ENCODE measurements at regions not wholly inside any gene's neighbourhood (a gene's known extent, or its start where the extent isn't known, plus 50 kb on each side); places are given as distances from the start of the nearest gene placed in this dataset.
A peak's percentile ranks its signal among the peaks of the same experiment; 100 is the strongest.
"Not testable (repeated sequence)": the region's sequence is repeated elsewhere in the genome, so short reads cannot be mapped to it uniquely, and the experiment has no call there.

DNA sequence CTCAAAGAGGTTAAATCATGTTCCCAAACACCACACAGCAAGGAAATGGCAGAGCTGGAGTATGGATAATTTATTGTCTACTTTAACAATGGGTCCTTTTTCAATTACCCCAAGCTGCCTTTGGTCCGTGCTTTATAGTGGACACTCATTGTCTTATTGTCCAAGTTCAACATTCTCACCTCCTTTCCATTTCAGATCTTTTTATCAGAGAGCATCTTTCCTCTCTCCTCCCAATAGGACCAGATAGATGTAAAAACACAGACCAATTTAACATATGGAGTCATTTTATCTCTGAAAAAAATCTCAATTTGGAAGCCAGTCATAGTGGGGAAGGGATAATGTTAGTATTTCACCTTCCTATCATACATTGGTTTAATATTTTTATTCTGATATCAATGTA lies 83.5 kb upstream of the WAC start:
- H3K4me1 ChIP-seq, result no peaks in the 10 kb centered on the region
- H3K36me3 ChIP-seq, result no peaks in the 10 kb centered on the region
- no peak overlapping the region for H3K27ac ChIP-seq
- H3K4me3 ChIP-seq, result no peak overlapping the region
- no peak for DNase-seq
- H3K9me3 ChIP-seq (replicated peaks), result no peaks in the 10 kb centered on the region; the same call in 1 of the 2 replicates
- no peaks in the 10 kb centered on the region for H3K27me3 ChIP-seq

DNA sequence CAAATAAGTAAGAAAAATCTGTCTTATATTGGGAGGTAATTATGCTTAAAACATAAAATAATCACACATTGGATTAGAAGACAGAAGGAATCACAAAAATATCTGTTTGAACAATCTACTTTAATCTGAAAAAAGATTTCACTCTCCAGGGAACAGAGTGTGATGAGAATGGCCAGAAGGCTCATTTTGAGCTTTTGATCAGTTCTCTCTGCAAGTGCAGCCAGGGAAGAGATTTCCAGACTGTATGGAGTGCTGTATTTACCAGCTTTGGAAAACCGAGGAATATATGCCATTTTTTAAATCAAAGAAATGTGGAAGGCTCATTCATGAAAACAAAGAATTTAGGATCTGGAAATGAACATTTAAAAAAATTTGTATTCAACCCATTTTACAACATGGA lies 83.0 kb upstream of the WAC start:
- DNase-seq, result no peak
- Histone ChIP-seq H3K27ac (no peak overlapping the region), H3K9me3 (replicated peaks) (no peaks in the 10 kb centered on the region; the same call in 1 of the 2 replicates), H3K27me3 (no peaks in the 10 kb centered on the region), H3K36me3 (no peaks in the 10 kb centered on the region), H3K4me1 (no peaks in the 10 kb centered on the region), H3K4me3 (no peak overlapping the region)

DNA sequence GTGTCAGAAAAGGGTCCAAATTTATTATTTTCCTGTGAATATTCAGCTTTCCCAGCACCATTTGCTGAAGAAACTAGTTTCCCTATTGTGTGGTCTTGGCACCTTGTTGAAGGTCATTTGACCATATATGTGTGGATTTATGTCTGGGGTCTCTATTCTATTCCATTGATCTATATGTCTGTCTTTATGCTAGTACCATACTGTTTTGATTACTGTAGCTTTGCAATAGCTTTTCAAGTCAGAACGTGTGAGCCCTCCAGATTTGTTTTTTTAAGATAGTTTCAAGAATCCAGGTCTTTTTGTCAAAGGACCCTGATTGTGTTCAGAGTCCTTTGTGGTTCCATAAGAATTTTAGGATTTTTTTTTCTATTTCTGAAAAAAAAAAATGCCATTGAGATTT lies 79.0 kb upstream of the WAC start:
- Histone ChIP-seq H3K4me3 (no peak overlapping the region), H3K27me3 (no peaks in the 10 kb centered on the region), H3K9me3 (replicated peaks) (no peaks in the 10 kb centered on the region; the same call in 1 of the 2 replicates), H3K27ac (no peak overlapping the region), H3K36me3 (no peaks in the 10 kb centered on the region), H3K4me1 (no peaks in the 10 kb centered on the region)
- DNase-seq, result no peak

DNA sequence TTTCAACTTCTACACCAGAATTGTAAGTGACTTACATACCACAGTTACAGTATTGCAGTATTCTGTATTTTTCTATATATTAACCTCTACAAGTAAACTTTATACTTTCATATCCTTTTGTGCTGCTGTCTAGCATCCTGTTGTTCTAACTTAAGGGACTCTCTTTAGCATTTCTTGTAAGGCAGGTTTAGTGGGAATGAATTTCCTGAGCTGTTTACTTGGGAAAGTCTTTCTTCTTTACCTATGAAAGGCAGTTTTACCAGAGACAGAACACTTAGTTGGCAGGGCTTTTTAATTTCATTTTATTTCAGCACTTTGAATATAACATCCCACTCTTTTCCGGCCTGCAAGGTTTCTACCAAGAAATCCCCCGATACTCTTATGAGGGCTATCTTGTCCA lies 75.8 kb upstream of the WAC start:
- Histone ChIP-seq H3K27me3 (no peaks in the 10 kb centered on the region), H3K36me3 (no peaks in the 10 kb centered on the region), H3K27ac (no peak overlapping the region)

DNA sequence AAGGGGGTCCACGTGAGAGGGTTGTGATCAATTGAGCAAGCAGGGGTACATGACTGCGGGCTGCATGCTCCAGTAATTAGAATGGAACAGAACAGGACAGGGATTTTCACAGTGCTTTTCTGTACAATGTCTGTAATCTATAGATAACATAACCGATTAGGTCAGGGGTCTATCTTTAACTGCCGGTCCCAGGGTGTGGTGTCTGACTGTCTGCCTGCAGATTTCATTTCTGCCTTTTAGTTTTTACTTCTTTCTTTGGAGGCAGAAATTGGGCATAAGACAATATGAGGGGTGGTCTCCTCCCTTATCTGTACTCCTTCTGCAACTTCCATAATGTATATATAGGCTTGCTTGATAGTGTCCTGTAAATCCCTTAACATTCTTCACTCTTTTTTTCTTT lies 75.0 kb upstream of the WAC start:
- not testable (repeated sequence) for H3K36me3 ChIP-seq; H3K9me3 ChIP-seq (replicated peaks); H3K27me3 ChIP-seq; H3K27ac ChIP-seq; H3K4me3 ChIP-seq; DNase-seq; H3K4me1 ChIP-seq

More for the DNA sequence above, 75.8 kb upstream of the WAC start:
- Histone ChIP-seq H3K9me3 (replicated peaks) (no peaks in the 10 kb centered on the region; the same call in 1 of the 2 replicates), H3K4me1 (no peaks in the 10 kb centered on the region), H3K4me3 (no peak overlapping the region)
- DNase-seq, result no peak

DNA sequence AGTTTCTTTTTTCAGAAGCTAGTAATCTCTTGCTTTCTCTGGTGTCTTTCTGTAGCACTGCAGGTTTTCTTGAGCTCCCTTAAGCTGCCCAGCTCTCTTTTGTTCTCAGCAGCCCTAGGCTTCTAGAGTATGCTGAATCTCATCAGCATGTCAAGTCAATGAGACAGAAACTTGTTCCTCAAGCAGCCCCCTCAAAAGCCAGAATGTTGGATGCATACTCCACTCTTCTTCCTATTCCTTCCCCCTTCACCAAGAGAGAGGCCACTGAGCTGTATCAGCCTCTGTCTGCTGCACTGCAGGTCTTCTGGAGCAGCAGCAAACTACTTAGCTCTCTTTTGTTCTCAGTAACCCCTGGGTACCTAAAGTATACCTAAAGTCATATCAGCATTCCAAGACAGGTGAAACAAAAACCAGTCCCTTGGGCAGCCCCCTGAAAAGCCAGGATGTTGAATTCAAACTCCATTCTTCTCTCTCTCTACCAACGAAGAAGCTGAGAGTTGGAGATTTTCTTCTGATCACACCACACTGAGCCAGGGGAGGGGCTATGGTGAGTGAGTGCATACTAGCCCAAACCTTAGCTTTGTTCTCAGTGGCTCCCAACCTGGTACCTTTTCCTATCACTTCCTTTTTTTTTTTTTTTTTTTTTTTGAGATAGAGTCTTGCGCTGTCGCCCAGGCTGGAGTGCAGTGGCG lies 73.3 kb upstream of the WAC start:
- no peaks in the 10 kb centered on the region for H3K27me3 ChIP-seq
- no peaks in the 10 kb centered on the region for H3K9me3 ChIP-seq (replicated peaks)
- no peaks in the 10 kb centered on the region for H3K4me1 ChIP-seq
- H3K4me3 ChIP-seq, result no peak overlapping the region
- H3K27ac ChIP-seq, result no peak overlapping the region
- no peak for DNase-seq
- no peaks in the 10 kb centered on the region for H3K36me3 ChIP-seq

DNA sequence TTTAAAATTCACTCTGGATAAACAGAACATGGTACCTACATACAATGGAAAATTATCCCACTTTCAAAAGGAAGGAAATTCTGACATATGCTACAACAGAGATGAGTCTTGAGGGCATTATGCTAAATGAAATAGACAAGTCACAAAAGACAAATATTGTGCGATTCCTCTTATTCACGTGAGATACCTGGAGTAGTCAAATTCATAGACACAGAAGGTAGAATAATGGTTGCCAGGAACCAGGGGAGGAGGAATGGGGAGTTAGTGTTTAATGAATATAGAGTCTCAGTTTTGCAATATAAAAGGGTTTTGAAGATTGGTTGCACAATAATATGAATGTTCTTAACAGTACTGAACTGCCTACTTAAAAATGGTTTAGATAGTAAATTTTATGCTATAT lies 69.8 kb upstream of the WAC start:
- DNase-seq, result no peak
- Histone ChIP-seq H3K27ac (no peak overlapping the region), H3K9me3 (replicated peaks) (no peaks in the 10 kb centered on the region), H3K36me3 (no peaks in the 10 kb centered on the region), H3K4me3 (no peak overlapping the region), H3K4me1 (no peaks in the 10 kb centered on the region), H3K27me3 (no peaks in the 10 kb centered on the region)

DNA sequence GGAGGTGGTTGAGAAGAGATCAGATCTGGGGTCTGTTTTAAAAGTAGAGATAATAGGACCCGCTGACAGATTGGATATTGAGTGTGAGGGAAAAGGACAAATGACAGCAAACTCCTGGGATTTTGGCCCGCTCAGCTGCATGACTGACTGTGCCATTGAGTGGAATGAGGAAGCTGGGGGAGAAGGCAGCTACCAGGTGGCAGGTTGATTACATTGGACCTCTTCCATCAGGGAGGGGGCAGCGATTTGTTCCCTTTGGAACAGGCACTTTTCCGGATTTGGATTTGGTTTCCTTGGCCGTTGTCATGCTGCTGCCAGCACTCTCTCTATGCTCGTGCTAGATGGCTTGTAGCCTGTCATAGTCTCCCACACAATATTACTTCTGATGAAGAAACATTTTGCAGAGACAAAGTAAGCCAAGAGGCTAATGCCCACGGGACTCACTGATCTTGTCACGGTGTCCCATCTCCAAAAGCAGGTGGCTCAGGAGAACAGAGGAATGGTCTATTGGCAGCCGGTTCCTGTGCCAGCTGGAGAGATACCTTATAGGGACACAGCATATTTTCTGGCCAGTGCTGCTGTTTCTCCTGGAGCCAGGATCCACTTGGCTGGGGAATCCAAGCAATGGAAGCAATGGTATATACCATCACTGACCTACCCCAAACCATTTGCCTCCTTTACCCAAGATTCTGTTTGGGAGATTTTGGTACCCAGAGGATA lies 69.1 kb upstream of the WAC start:
- Histone ChIP-seq H3K27ac (no peak overlapping the region), H3K36me3 (no peaks in the 10 kb centered on the region), H3K4me3 (no peak overlapping the region), H3K9me3 (replicated peaks) (no peaks in the 10 kb centered on the region), H3K27me3 (no peaks in the 10 kb centered on the region), H3K4me1 (no peaks in the 10 kb centered on the region)
- no peak for DNase-seq

DNA sequence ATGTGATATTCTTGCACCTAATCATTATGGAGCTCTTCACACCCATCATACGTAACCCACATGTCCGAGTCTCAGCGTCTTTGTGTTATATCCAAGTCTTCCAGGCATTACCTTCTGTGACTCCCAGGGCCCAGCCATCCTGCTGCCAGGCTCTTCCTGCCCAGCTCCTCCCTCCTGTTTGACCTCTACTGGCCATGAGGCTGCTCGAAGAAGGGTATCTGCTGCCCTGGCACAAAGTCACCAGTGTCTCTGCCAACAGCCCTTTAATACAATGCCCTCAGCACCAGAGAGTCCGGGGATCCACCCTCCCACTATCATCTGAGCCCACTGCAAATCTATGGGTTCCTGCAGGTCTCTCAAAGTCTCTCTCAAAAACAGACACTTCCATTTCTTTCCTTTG lies 65.3 kb upstream of the WAC start:
- Histone ChIP-seq H3K36me3 (no peaks in the 10 kb centered on the region), H3K27me3 (no peaks in the 10 kb centered on the region), H3K4me1 (no peaks in the 10 kb centered on the region), H3K4me3 (no peak overlapping the region), H3K9me3 (replicated peaks) (no peaks in the 10 kb centered on the region), H3K27ac (no peak overlapping the region)
- no peak for DNase-seq

DNA sequence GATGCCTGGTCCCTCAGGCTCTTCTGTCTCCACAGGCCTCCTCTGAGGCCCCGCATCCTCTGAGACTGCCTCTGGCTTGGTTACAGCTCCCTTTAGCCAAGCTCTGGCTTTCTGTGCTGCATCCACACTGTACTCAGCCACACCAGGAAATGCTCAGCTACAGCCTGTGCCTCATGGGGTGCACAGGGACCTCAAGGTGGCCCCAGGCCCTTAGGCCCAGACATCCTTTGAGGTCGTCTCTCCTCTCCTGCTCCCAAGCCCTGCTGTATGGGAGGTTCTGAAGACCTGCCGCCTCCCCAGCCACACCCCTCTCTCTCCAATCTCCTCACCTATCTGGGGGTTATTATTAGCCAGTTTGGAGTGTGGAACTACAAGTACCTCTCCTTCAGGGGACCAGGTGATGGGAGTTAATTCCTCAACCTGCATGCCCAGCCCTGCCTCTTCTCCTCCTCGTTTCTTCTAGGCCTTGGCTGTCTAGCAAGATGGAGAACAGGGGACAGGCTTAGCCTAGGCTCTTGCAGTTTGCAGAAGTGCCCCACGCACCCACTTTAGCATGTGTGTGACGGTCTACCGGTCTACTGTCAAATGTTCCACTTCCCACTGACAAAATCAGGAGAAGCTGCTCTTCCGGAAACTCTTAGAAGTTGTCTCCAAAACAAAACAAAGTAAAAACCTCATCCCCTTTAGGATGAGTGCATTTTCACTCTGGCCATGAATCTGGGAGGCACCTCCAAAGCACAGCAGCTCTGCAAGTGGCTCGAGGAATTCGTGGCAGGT lies 64.0 kb upstream of the WAC start:
- Histone ChIP-seq H3K27me3 (no peaks in the 10 kb centered on the region), H3K4me1 (no peaks in the 10 kb centered on the region), H3K9me3 (replicated peaks) (no peaks in the 10 kb centered on the region), H3K27ac (no peak overlapping the region), H3K36me3 (no peaks in the 10 kb centered on the region), H3K4me3 (no peak overlapping the region)
- no peak for DNase-seq

DNA sequence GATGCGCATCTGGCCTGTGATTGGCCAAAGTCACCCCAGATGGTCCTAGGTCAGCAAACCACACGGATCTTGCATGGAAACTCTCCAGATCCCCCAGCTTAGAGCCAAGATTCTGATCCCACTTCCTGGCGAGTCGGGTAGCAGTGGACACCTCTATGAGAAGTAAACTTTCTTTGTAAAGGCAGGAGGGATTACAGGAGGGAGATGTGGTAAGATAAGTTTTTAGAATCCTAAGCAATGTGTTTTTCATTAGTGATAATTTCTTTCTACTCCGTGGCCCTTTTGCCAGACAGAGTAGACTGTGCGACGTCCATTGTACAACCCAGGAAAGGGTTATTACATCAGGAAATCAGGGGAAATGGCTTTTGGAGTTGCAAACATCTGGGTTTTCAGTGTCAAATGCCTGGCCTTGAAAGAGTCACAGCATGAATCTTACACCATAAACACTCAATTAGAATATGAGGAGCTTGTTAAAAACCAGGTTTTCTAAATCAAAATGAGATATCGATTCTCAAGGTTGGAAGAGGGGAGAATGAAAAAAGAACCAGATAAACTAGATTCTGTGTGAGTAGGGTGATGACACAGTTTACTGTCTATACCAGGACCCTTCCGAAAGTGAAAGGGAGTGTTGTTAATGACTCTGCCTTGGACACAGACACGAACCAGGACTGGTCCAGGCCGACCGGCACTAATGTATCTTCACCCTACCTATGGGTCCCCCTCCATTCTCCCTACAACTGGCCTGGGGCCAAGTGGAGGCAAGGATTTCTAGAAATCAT lies 61.9 kb upstream of the WAC start:
- H3K27me3 ChIP-seq, result no peaks in the 10 kb centered on the region
- no peak for DNase-seq
- no peaks in the 10 kb centered on the region for H3K36me3 ChIP-seq
- no peaks in the 10 kb centered on the region for H3K9me3 ChIP-seq (replicated peaks)
- no peak overlapping the region for H3K27ac ChIP-seq
- no peaks in the 10 kb centered on the region for H3K4me1 ChIP-seq
- H3K4me3 ChIP-seq, result no peak overlapping the region

DNA sequence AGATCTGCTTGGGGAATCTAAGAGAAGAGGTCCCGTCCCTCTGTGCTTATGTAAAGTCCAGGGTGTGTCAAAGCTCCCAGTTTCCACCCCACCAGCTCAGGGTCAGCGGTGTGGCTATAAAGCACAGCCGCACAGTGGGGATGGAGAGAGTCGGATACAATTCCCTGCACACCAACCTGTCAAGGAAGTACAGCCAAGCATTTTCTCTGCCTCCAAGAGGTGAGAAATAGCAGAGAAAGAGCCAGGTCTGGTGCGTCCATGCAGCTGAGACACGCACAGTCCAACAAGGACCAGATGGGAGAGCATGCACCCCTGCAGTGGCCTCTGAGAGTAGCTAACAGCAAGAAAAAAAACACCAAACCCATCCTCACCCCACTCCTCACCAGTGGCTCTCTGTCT lies 61.3 kb upstream of the WAC start:
- no peaks in the 10 kb centered on the region for H3K27me3 ChIP-seq
- H3K4me3 ChIP-seq, result no peak overlapping the region
- no peaks in the 10 kb centered on the region for H3K9me3 ChIP-seq (replicated peaks)
- H3K36me3 ChIP-seq, result no peaks in the 10 kb centered on the region
- no peaks in the 10 kb centered on the region for H3K4me1 ChIP-seq
- DNase-seq, result no peak
- H3K27ac ChIP-seq, result no peak overlapping the region

DNA sequence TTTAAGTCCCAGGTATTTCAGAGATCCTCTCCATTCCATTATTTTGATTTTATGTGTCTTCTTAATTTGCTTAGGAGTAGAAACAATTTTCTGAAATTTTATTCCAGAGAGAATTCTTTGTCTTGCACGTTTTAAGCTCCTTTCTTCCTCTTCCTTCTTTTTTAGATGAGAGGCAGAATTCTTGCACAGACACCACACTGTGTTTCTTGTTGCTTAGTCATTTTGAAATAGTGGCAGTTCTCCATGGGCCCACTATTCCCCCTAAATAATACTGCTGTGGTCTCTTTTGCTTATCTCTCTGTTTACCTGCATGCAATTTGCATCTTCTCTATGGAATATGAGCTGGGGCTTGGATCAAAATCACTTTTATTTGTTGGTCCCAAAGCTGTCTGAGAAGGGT lies 54.3 kb upstream of the WAC start:
- no peaks in the 10 kb centered on the region for H3K9me3 ChIP-seq (replicated peaks)
- no peak overlapping the region for H3K27ac ChIP-seq
- no peaks in the 10 kb centered on the region for H3K36me3 ChIP-seq
- no peaks in the 10 kb centered on the region for H3K4me1 ChIP-seq
- H3K4me3 ChIP-seq, result no peak overlapping the region
- no peaks in the 10 kb centered on the region for H3K27me3 ChIP-seq
- no peak for DNase-seq

DNA sequence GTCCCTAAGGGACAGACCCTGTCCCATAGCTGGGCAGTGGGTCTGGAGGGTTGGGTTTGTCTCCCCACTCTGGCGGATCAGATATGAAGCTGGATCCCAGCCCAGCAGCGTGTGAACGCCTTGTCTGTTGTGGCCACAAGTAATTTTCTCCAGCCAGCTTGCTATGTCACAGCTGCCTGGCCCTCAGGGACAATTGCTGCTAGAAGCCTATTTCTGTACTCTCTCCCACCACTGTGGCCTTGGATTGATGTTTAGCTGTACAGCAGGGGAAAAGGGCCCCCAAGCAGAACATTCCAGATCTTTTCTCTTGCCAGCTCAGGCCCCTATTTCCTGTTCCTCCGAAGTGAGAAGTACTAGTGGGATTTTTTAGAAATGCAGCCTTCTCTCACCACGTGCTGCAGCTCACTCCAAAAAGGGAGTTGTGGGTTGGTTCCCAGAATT lies 53.5 kb upstream of the WAC start:
- H3K9me3 ChIP-seq (replicated peaks), result no peaks in the 10 kb centered on the region
- H3K27ac ChIP-seq, result no peak overlapping the region
- no peaks in the 10 kb centered on the region for H3K27me3 ChIP-seq
- H3K36me3 ChIP-seq, result no peaks in the 10 kb centered on the region
- no peak overlapping the region for H3K4me3 ChIP-seq
- peak; percentile 36 to 52 for DNase-seq
- no peaks in the 10 kb centered on the region for H3K4me1 ChIP-seq

Data from SJCRH30 (cell line).